ENCODE measurements at regions not wholly inside any gene's neighbourhood (a gene's known extent, or its start where the extent isn't known, plus 50 kb on each side); places are given as distances from the start of the nearest gene placed in this dataset.
"Not testable (repeated sequence)": the region's sequence is repeated elsewhere in the genome, so short reads cannot be mapped to it uniquely, and the experiment has no call there.

GRCh38 chr20:48364688-48365421 lies 462.9 kb downstream of the PREX1 start:
- TF ChIP-seq NFRKB (IDR thresholded peaks at IDR 0.05) (no peak), LEF1 (IDR thresholded peaks at IDR 0.05; ENCODE audit: borderline replicate concordance) (no peak), HDGF (IDR thresholded peaks at IDR 0.05; ENCODE audit: borderline replicate concordance) (no peak), ELF4 (IDR thresholded peaks at IDR 0.05) (no peak), FOXK2 (IDR thresholded peaks at IDR 0.05) (no peak), BHLHE40 (IDR thresholded peaks at IDR 0.05; ENCODE audit: borderline replicate concordance) (no peak)
- POLR2A ChIA-PET, result no interaction called here
- DNase-seq (ENCODE audit: extremely low spot score), result no peak
- CTCF ChIA-PET, result no interaction called here

GRCh38 chr20:48364055-48364454 lies 463.7 kb downstream of the PREX1 start:
- TF ChIP-seq LEF1 (IDR thresholded peaks at IDR 0.05; ENCODE audit: borderline replicate concordance), result no peak
- TF ChIP-seq CTBP1 (IDR thresholded peaks at IDR 0.05; ENCODE audit: borderline replicate concordance), result no peak
- TF ChIP-seq FOXA1 (IDR thresholded peaks at IDR 0.05), result no peak
- TF ChIP-seq ARNT (IDR thresholded peaks at IDR 0.05), result no peak
- no peak for TF ChIP-seq BHLHE40 (IDR thresholded peaks at IDR 0.05; ENCODE audit: borderline replicate concordance)
- CTCF ChIA-PET, result no interaction called here
- DNase-seq (ENCODE audit: extremely low spot score), result no peak
- POLR2A ChIA-PET, result no interaction called here

- no peak for DNase-seq (ENCODE audit: extremely low spot score)
- POLR2A ChIA-PET, result no interaction called here
- CTCF ChIA-PET, result no interaction called here
- TF ChIP-seq BHLHE40 (IDR thresholded peaks at IDR 0.05; ENCODE audit: borderline replicate concordance) (no peak), HDGF (IDR thresholded peaks at IDR 0.05; ENCODE audit: borderline replicate concordance) (no peak), ELF4 (IDR thresholded peaks at IDR 0.05) (no peak), ARNT (IDR thresholded peaks at IDR 0.05) (no peak), NFRKB (IDR thresholded peaks at IDR 0.05) (no peak), L3MBTL2 (conservative IDR thresholded peaks at IDR 0.05) (no peak), FOXA1 (IDR thresholded peaks at IDR 0.05) (no peak), TARDBP (IDR thresholded peaks at IDR 0.05) (no peak), ZNF384 (IDR thresholded peaks at IDR 0.05) (no peak), FOXM1 (IDR thresholded peaks at IDR 0.05; ENCODE audit: borderline replicate concordance) (no peak), CTBP1 (IDR thresholded peaks at IDR 0.05; ENCODE audit: borderline replicate concordance) (no peak), FOXK2 (IDR thresholded peaks at IDR 0.05) (no peak), LEF1 (IDR thresholded peaks at IDR 0.05; ENCODE audit: borderline replicate concordance) (no peak), PKNOX1 (IDR thresholded peaks at IDR 0.05) (no peak), SP1 (IDR thresholded peaks at IDR 0.05) (no peak), SUZ12 (IDR thresholded peaks at IDR 0.05) (no peak)
Observed at GRCh38 chr20:48360342-48360975, 467.3 kb downstream of the PREX1 start.

- no peak for DNase-seq (ENCODE audit: extremely low spot score)
- no peak for TF ChIP-seq SUZ12 (IDR thresholded peaks at IDR 0.05)
- no peak for TF ChIP-seq BHLHE40 (IDR thresholded peaks at IDR 0.05; ENCODE audit: borderline replicate concordance)
- TF ChIP-seq LEF1 (IDR thresholded peaks at IDR 0.05; ENCODE audit: borderline replicate concordance), result no peak
- no peak for TF ChIP-seq SP1 (IDR thresholded peaks at IDR 0.05)
- POLR2A ChIA-PET, result no interaction called here
- CTCF ChIA-PET, result no interaction called here
Observed at GRCh38 chr20:48359692-48360341, 468.0 kb downstream of the PREX1 start.

- CTCF ChIA-PET; DNase-seq (ENCODE audit: extremely low spot score); POLR2A ChIA-PET: not testable (repeated sequence)
Observed at GRCh38 chr20:48359055-48359390, 468.8 kb downstream of the PREX1 start.

- CTCF ChIA-PET, result no interaction called here
- TF ChIP-seq ELF4 (IDR thresholded peaks at IDR 0.05) (no peak), L3MBTL2 (conservative IDR thresholded peaks at IDR 0.05) (0 out of 2 replicates have a peak, but pooled peaks have one; percentile 16)
- POLR2A ChIA-PET, result no interaction called here
- DNase-seq (ENCODE audit: extremely low spot score), result no peak
Observed at GRCh38 chr20:48358176-48359054, 469.4 kb downstream of the PREX1 start.

- ChIA-PET POLR2A (no interaction called here), CTCF (no interaction called here)
- DNase-seq (ENCODE audit: extremely low spot score), result no peak
- TF ChIP-seq SUZ12 (IDR thresholded peaks at IDR 0.05) (no peak), TARDBP (IDR thresholded peaks at IDR 0.05) (no peak), SP1 (IDR thresholded peaks at IDR 0.05) (no peak), CTBP1 (IDR thresholded peaks at IDR 0.05; ENCODE audit: borderline replicate concordance) (no peak), FOXA1 (IDR thresholded peaks at IDR 0.05) (no peak), ARNT (IDR thresholded peaks at IDR 0.05) (no peak), L3MBTL2 (conservative IDR thresholded peaks at IDR 0.05) (no peak), ELF4 (IDR thresholded peaks at IDR 0.05) (no peak)
Observed at GRCh38 chr20:48357714-48358113, 470.1 kb downstream of the PREX1 start.

Data from HEK293T (cell line).